HG02852 (cell line): ENCODE measurements at regions not wholly inside any gene's neighbourhood (a gene's known extent, or its start where the extent isn't known, plus 50 kb on each side); places are given as distances from the start of the nearest gene placed in this dataset.

Experiments used
- ATAC-seq: cut with Tn5 transposase; IDR thresholded peaks from one replicate; pipeline ENCODE4 v1.9.1; 2021; ENCODE audit warnings: mild to moderate bottlenecking, moderate library complexity; ENCODE audit not compliant: unreplicated experiment

DNA sequence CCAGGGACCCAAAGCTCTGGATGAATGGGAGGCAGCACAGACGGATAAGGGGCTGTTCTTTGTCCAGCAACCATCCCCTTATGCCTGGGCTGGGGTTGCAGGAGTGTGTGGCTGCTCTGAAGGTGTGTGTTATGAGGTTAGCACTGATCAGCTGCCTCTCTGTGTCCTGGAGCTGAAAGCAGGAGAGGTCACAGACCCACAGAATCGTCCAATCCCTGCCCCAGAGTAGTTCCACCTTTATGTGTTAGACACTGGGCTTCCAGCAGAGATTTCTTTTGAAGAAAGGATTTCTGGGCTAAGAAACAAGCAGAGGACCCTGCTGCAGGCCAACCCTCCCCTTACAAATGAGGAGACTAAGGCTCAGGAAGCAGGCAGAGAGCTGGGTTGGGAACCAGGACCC is 62.4 kb downstream of the ARL6IP4 start:
- ATAC-seq: no peak

DNA sequence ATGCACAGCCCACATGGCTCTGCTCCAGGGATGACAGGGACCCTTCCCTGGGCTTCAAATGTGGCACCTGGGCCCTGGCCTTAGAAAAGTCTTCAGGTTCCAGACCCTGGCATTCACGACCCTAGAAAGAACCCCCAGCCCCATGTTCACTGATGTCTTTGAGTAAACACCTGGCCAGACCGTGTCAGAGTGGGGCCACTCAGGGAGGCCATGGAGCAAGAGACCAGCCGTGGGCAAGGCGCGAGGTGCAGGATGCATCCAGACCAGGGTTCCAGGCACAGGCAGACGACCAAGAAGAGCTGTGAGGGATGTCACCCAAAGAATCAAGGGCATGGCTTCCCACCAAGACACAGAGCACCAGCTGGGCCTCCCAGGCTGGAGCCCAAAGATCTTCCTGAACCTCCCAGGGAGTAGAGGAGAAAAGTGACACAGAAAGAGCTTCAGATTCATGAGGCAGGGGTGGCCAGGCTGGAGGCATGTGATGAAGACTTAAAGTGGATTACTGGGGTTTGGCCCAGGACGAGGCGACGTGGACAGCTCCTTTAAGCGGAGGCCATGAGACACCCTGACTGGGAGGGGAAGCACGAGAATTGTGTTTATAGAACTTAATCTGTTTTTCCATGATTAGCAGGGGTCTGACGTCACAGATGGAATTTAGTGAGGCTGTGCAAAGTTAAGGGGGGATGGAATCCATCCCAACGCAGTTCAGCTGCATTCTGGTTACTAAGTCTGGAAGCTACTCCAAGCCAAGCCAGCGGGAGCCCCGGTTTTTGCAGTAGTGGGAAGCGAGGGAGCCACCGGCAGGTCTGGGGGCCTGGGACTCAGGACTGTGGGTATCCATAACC is 61.6 kb downstream of the ARL6IP4 start:
- no peak for ATAC-seq

DNA sequence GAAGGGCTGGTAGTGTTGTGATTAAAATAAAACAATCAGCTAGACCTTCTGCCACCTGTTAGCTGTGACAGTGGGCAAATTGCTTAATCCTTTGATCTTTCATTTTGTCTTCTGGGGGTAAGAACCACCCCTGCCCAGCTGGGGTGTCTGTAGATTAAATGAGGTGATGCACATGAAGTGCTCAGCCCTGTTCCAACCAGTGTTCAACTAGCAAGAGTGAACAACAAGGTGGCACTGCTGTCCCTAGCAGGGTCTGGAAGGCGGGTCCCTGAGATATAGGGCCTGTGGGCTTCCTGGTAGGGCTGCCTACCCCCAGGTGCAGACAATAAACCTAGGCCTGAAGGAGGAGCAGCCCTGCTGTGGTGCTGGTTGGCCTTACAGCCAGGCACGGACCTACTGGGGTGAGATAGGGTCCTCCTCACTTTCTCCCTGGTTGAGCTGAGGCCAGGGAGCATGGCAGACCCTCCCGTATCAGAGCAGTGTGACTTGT is 60.6 kb downstream of the ARL6IP4 start:
- ATAC-seq: no peak

DNA sequence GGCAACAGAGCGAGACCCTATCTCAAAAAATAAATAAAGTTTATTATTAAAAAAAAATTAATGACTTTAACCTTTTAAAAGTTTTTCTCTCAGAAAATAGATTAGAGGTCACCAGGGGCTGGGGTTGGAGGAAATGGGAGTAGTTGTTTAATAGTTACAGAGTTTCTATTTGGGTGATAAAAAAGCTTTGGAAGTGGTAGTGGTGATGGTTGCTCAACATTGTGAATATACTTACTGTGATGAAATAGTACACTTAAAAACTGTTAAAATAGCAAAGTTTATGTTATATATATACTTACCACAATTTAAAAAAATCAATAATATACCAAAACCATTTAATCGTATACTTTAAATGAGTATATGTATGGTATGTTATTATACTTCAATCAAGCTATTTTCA is 59.6 kb downstream of the ARL6IP4 start:
- ATAC-seq: no peak

DNA sequence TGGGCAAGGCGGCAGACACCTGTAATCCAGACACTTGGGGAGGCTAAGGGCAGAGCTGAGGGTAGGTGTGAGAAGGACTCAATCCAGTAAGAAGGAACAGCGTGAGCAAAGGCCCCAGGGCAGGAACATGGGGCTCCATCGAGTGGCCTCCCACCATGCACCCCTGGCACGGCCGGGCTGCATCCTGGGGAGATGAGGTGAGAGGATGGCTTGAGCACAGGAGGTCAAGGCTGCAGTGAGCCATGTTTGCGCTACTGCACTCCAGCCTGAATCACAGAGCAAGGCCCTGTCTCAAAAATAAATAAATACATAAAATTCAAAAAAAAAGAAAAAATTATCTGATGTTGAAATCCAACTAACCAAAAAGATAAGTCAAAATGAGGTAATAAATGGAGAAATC is 58.5 kb downstream of the ARL6IP4 start:
- no peak for ATAC-seq

DNA sequence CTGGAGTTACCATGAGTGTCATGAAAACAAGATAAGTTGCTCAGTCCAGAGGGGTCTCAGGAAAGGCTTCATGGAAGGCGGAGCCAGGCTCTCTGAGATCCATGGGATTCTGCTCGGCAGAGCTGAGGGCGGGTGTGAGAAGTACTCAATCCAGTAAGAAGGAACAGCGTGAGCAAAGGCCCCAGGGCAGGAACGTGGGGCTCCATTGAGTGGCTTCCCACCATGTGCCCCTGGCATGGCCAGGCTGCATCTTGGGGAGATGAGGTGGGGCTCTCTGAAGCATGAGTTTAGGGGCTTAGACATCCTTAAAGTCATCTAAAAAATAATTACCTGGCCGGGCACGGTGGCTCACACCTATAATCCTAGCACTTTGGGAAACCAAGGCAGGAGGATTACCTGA is 58.0 kb downstream of the ARL6IP4 start:
- no peak for ATAC-seq

DNA sequence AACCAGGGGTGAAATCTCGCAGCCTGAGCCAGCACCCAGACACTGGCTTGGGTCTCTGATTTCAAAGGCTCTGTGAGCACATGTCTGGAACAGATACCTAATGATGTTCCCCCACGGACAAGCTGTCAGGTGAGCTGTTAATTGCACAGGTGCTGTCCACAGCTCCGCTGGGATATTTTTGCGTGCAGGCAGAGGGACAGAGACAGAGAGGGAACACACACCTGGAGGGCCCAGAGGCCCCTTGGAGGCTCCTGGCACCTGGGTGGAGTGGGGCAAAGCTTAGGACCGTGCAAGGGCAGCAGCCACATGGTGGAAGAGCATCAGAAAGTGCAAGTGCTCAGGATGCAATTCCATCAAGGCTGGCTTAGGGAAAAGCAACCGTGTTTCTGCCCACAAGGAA is 57.3 kb downstream of the ARL6IP4 start:
- no peak for ATAC-seq

DNA sequence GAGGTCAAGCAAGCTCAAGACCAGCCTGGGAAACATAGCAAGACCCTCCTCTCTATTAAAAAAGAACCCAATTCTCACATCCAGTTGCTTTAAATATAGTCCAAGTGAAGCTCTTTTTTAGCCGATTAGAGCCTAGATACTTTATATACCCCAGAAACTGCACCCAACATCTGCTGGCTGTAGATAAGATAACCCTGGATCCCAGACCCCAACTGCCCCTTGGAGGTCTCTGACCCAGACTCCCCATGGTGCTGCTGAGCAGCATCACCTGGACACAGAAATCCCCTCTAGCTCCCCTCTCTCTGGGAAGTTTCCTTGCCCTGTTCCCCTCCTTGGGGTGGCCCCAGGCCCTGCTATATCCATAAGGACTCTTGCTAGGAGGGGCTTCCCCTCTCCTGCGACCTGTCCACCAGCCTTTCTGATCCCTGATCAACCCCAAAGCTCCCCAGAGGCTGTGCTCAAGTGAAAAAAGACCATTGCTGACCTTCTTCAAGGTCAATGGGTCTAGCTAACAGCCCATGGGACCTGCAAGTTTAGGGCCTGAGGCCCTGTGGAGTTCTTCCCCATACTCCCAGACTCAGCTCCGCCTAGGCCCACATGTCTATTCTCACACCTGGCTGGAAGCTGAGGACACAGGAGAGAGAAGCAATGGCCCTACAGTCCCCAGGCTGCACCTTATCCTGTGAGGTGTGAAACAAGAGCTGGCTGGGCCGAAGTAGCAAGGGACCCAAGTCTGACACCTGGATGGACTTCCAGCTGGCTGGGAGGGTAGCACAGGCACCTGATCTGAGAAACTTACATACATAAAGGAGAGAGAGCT is 56.2 kb downstream of the ARL6IP4 start:
- ATAC-seq: no peak

DNA sequence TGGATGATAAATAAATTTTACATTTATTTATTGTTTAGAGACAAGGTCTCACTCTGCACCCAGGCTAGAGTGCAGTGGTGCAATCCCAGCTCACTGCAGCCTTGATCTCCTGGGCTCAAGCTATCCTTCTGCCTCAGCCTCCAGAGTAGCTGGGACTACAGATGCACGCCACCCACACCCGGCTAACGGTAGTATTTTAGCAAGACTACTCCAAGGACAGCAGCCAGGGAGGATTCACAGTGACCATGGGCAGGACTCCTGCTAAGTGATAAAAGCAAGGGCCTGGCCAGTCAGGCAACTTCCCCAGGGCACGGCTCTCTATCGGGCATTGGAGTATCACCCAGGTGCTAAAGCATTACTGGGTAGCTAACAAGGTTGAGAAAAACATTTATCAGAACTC is 55.4 kb downstream of the ARL6IP4 start:
- ATAC-seq: no peak

DNA sequence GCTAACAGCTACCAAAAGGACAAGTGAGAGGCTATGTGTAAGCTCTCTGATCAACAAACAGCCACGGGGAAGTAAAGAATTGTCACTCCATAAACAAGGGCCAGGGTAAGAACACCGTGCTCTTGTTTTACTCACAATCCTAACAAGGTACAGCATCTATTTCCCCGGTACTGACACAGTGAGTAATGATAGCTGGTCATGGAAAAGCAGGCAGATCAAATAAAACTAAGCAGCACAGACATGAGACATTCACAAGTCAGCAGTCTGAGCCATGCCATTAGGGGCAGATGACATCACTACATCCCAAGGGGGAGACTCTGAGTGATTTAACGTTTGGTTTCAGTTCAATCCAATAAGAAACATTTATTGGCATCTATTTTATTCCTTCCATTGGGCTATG is 54.4 kb downstream of the ARL6IP4 start:
- ATAC-seq: no peak

DNA sequence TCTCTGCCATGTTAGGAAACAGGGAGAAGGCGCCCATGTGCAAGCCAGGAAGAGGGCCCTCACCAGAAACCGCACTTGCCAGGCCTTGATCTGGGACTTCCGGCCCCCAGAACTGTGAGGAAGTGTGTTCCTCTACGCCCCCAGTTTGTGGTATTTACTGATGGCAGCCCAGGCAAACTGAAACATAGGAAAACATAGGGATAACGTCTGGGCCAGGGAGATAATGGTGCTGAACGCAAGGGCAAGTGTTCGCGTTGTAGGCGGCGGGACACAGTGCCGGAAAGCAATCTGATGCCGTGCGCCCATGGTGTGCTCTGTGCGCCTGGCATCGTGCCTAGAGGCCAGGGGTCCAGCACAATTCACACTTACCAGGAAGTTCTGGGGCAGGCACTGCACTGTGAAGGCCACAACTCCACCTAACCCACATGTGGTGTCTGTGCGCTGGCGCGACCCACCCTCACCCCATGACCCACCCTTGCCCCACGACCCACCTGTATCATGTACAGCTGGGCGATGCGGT is 53.6 kb downstream of the ARL6IP4 start:
- ATAC-seq: no peak

DNA sequence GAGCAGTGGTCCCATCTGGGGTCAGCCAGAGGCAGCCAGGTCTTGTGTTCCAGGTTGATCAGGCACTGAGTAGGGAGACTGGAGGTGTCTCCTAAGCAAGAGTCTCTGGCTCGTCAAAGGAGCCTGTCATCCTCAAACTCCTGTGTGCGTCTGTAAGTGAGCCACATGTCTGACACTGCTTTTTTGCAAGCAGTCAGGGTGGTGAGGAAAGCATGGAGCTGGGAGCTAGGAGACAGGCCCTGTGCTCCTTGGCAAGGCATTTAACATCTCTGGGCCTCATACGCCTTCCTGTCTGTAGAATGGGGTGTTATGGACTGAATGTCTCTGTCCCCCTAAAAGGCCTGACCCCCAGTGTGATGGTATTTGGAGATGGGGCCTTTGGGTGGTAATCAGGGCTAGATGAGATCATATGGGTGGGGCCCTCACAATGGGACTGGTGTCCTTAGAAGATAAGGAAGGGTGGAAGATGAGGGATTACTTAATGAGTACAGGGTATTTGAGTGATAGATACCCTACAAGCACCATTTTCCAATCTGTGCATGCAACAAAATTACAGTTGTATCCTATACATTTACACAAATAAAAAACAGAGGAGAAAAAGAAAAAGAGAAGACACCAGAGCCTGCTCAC is 53.0 kb downstream of the ARL6IP4 start:
- no peak for ATAC-seq

DNA sequence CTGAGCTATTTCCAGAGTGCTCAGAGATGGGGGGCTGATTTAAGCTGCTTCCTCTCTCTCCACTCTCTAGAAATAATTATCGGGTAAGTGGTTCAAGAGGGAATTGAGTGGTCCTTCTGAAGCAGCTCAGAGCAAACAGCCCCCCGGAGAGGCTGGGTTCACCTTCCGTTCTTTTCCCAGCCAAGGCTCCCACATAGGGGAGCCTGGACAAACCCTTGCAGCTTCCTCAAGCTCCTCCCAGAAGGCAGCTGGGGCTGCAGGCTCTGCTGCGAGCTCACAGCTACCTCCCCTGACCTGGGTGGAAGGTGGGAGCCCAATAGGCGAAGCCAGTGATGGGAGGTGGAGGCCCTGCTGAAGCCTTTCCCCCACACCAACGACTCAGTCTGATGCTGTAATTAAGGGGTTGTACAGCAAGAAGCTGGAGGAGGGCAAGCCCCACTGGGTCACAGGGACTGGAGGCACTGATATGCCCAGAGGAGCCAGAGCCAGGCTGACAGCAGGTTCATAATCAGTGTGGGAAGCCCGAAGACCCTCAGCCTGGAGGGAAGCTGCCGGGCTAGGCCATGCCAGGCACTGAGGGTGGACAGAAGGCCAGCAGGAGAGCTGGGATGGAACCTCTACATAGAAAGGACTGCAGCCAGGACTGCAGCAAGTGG is 52.4 kb downstream of the ARL6IP4 start:
- ATAC-seq: no peak
